GM12878 (cell line): ENCODE measurements at regions not wholly inside any gene's neighbourhood (a gene's known extent, or its start where the extent isn't known, plus 50 kb on each side); places are given as distances from the start of the nearest gene placed in this dataset.

Source experiments
- ATAC-seq: fragments of 200-7000 bp; cut with Tn5 transposase; 3 replicates; pipeline ENCODE4 v1.9.1; 2020; ENCODE audit warnings: mild to moderate bottlenecking, moderate library complexity
- BruUV-seq: library from RNA; stranded (reverse); fragments of 400-500 nt; replicated peaks from 2 replicates; lab custom pipeline; 2021; lab: Mats Ljungman, UMichigan
- CTCF ChIA-PET: fragments of 300-600 bp; sonication (Branson Sonifier 250); formaldehyde crosslinking; extraction: SDS; loops from one replicate; lab custom pipeline; 2021; ENCODE audit warnings: inconsistent platforms; lab: Yijun Ruan, JAX
- POLR2A ChIA-PET: fragments of 350-600 bp; formaldehyde crosslinking; extraction: SDS; loops from one replicate; lab custom pipeline; 2021; ENCODE audit warnings: inconsistent platforms; lab: Charles Lee
- RAD21 ChIA-PET: fragments of 300-600 bp; sonication (Branson Sonifier 250); formaldehyde crosslinking; loops from one replicate; lab custom pipeline; 2023; ENCODE audit warnings: antibody characterized with exemption; ENCODE audit not compliant: unreplicated experiment; lab: Charles Lee
- SMC1A ChIA-PET: fragments of 300-600 bp; sonication (Branson Sonifier 250); formaldehyde crosslinking; loops from one replicate; lab custom pipeline; 2023; ENCODE audit not compliant: unreplicated experiment, uncharacterized antibody; lab: Charles Lee
- DNase-seq: peaks from one replicate; pipeline ENCODE4 v3.0.0-alpha.2; 2011; ENCODE audit warnings: low read depth, low spot score
- FAIRE-seq: peaks from 3 replicates; lab custom pipeline; 2011; peaks lifted over from hg19 to GRCh38; lab: Jason Lieb, UNC
- H2AFZ ChIP-seq: 2 replicates; pipeline ENCODE4 v1.6.0; 2011; ENCODE audit warnings: low read depth, low read length, control low read depth; ENCODE audit not compliant: control insufficient read depth
- H3K27ac ChIP-seq: 2 replicates; pipeline ENCODE4 v1.5.1; 2011; ENCODE audit warnings: control low read depth; ENCODE audit not compliant: control insufficient read depth, insufficient read depth
- H3K27me3 ChIP-seq, 2 experiments: replicated peaks in 1 of 2; 2 replicates each; pipeline versions ENCODE4 v1.6.0 to v1.6.1; 2011; ENCODE audit warnings: low read length in 1 of 2; ENCODE audit not compliant: control insufficient read depth in 2 of 2, insufficient read depth in 2 of 2
- H3K36me3 ChIP-seq, 2 experiments: 2 replicates each; pipeline ENCODE4 v1.5.1; 2011; ENCODE audit warnings: low read length in 1 of 2; ENCODE audit not compliant: control insufficient read depth in 2 of 2, insufficient read depth in 2 of 2
- H3K4me1 ChIP-seq: 2 replicates; pipeline ENCODE4 v1.6.1; 2011; ENCODE audit warnings: mild to moderate bottlenecking, low read length, moderate library complexity, mixed read lengths; ENCODE audit not compliant: control insufficient read depth, insufficient read depth
- H3K4me2 ChIP-seq: 2 replicates; pipeline ENCODE4 v1.6.0; 2011; ENCODE audit warnings: control low read depth; ENCODE audit not compliant: control insufficient read depth, insufficient read depth
- H3K4me3 ChIP-seq: fragments of 200-600 bp; sonication (generic); 2 replicates; pipeline ENCODE4 v1.5.1; 2016
- H3K79me2 ChIP-seq: 2 replicates; pipeline ENCODE4 v1.6.0; 2011; ENCODE audit warnings: low read length; ENCODE audit not compliant: control insufficient read depth, insufficient read depth
- H3K9ac ChIP-seq: 2 replicates; pipeline ENCODE4 v1.8.0; 2011; ENCODE audit warnings: low read length, control low read depth, mixed read lengths; ENCODE audit not compliant: control insufficient read depth, insufficient read depth
- H3K9me3 ChIP-seq: replicated peaks from 3 replicates; pipeline ENCODE4 v1.5.1; 2011; ENCODE audit warnings: mild to moderate bottlenecking, low read length; ENCODE audit not compliant: control insufficient read depth, insufficient read depth
- H4K20me1 ChIP-seq: 2 replicates; pipeline ENCODE4 v1.6.0; 2011; ENCODE audit not compliant: control insufficient read depth, insufficient read depth
- FOXK2 ChIP-seq: fragments of 450-650 bp; IDR thresholded peaks from 2 replicates; pipeline ENCODE4 v1.6.1; 2017; ENCODE audit warnings: mild to moderate bottlenecking, moderate library complexity
- GATAD2B ChIP-seq: fragments of 450-650 bp; conservative IDR thresholded peaks from 2 replicates; pipeline ENCODE4 v1.6.1; 2017; ENCODE audit warnings: low read depth, mild to moderate bottlenecking, moderate library complexity
- HDAC6 ChIP-seq: fragments of 200-600 bp; sonication (generic); IDR thresholded peaks from one replicate; pipeline ENCODE4 v1.8.0; 2017; ENCODE audit warnings: antibody characterized with exemption; ENCODE audit not compliant: unreplicated experiment
- IKZF1 ChIP-seq: fragments of 450-650 bp; conservative IDR thresholded peaks from 2 replicates; pipeline ENCODE4 v1.6.1; 2017; ENCODE audit warnings: antibody characterized with exemption, mild to moderate bottlenecking
- IRF3 ChIP-seq: fragments of 450-650 bp; IDR thresholded peaks from 2 replicates; pipeline ENCODE4 v1.6.1; 2014; ENCODE audit warnings: mild to moderate bottlenecking
- SIX5 ChIP-seq: IDR thresholded peaks from 2 replicates; pipeline ENCODE4 v1.6.1; 2011; ENCODE audit warnings: mild to moderate bottlenecking, low read depth, low read length, moderate library complexity; ENCODE audit not compliant: severe bottlenecking
- SREBF1 ChIP-seq: IDR thresholded peaks from 2 replicates; pipeline ENCODE4 v1.6.1; 2012; ENCODE audit warnings: mild to moderate bottlenecking, low read length
- ZBTB33 ChIP-seq: fragments of 450-650 bp; IDR thresholded peaks from 2 replicates; pipeline ENCODE4 v1.6.1; 2017; ENCODE audit warnings: mild to moderate bottlenecking
- ZBTB40 ChIP-seq: fragments of 450-650 bp; IDR thresholded peaks from 2 replicates; pipeline ENCODE4 v1.6.1; 2016; ENCODE audit warnings: mild to moderate bottlenecking, moderate library complexity, borderline replicate concordance
- ZNF24 ChIP-seq: fragments of 450-650 bp; IDR thresholded peaks from 2 replicates; pipeline ENCODE4 v1.6.1; 2017; ENCODE audit warnings: antibody characterized with exemption, mild to moderate bottlenecking
- ZZZ3 ChIP-seq: IDR thresholded peaks from 2 replicates; pipeline ENCODE4 v1.6.1; 2011; ENCODE audit warnings: low read depth; ENCODE audit not compliant: control insufficient read depth, insufficient read length
- WGBS: methylation state at CpG from one replicate; pipeline ENCODE4 v1.1.6; 2016; ENCODE audit warnings: low lambda C conversion rate; ENCODE audit not compliant: insufficient replicate concordance, insufficient coverage; ENCODE audit errors: missing lambda C conversion rate; 5-methylcytosine and 5-hydroxymethylcytosine counted together
- in situ Hi-C: fragments of 300-500 bp; cut with MboI; formaldehyde crosslinking; loops from 9 replicates; pipeline ENCODE4 v1.14.3; 2018; ENCODE audit warnings: mixed read lengths
- intact Hi-C: fragments of 100-400 bp; cut with micrococcal nuclease; formaldehyde crosslinking; loops from one replicate; pipeline ENCODE4 v1.14.2; 2022; ENCODE audit not compliant: unreplicated experiment

GRCh38 chr7:69256634-69257081, 341.6 kb upstream of the AUTS2 start:
- ChIA-PET CTCF (no interaction called here), SMC1A (interaction anchor here (0.9 kb wide), 1 partner anchor 698 kb away, joined by 3 read pairs; no protein-coding TSS in a partner anchor)
- 15% methylated on average over 12 of the region's 12 CpGs for WGBS
- H2AFZ ChIP-seq: no peak overlapping the region
- in situ Hi-C loops: no loop called here
- TF ChIP-seq SREBF1 (no peak), ZZZ3 (no peak), GATAD2B (no peak), ZBTB33 (no peak), HDAC6 (no peak), SIX5 (no peak), IRF3 (no peak), FOXK2 (no peak), ZNF24 (no peak), IKZF1 (no peak), ZBTB40 (no peak)
- TF ChIP-seq, all 136 proteins: peak for 0
- no peaks in the 10 kb centered on the region for H3K27me3 ChIP-seq
- no peak overlapping the region for H3K4me2 ChIP-seq
- intact Hi-C loops: no loop called here
- no peaks in the 10 kb centered on the region for H3K4me1 ChIP-seq
- DNase-seq (no peak), ATAC-seq (no peak), FAIRE-seq (no peak)
- no TSS peak for BruUV-seq
- no peak overlapping the region for H3K4me3 ChIP-seq
- ChIA-PET POLR2A (no interaction called here), RAD21 (no interaction called here)
- H3K79me2 ChIP-seq: no peaks in the 10 kb centered on the region
- H3K36me3 ChIP-seq: no peaks in the 10 kb centered on the region
- H3K9ac ChIP-seq: no peak overlapping the region
- no peaks in the 10 kb centered on the region; the same call in 2 of the 3 replicates for H3K9me3 ChIP-seq
- H3K27ac ChIP-seq: no peak overlapping the region
- H4K20me1 ChIP-seq: no peaks in the 10 kb centered on the region
